Sigmoid colon (tissue), 6 donors: ENCODE measurements at regions not wholly inside any gene's neighbourhood (a gene's known extent, or its start where the extent isn't known, plus 50 kb on each side); places are given as distances from the start of the nearest gene placed in this dataset.

Experiments
- DNase-seq: peaks from one replicate; pipeline ENCODE4 v3.0.0-alpha.2; 2019
- H3K27ac ChIP-seq, 4 donors: fragments of 200-600 bp; sonication (generic); one replicate each; pipeline ENCODE4 v1.5.1; 2016 to 2019; ENCODE audit warnings: mild to moderate bottlenecking in 1 of 4
- H3K27me3 ChIP-seq, 3 donors: fragments of 200-600 bp; sonication (generic); one replicate each; pipeline ENCODE4 v1.5.1; 2019; ENCODE audit warnings: mild to moderate bottlenecking in 1 of 3
- H3K36me3 ChIP-seq, 4 donors: fragments of 200-600 bp; sonication (generic); one replicate each; pipeline ENCODE4 v1.5.1; 2016 to 2019
- H3K4me1 ChIP-seq, 4 donors: fragments of 200-600 bp; sonication (generic); one replicate each; pipeline ENCODE4 v1.5.1; 2017 to 2019
- H3K4me3 ChIP-seq, 4 donors: fragments of 200-600 bp; sonication (generic); one replicate each; pipeline ENCODE4 v1.5.1; 2017 to 2019; ENCODE audit warnings: mild to moderate bottlenecking in 2 of 4, moderate library complexity in 1 of 4
- H3K9me3 ChIP-seq, 4 donors: fragments of 200-600 bp in 3 of 4; sonication (generic) in 3 of 4; one replicate each; pipeline versions ENCODE4 v1.5.1 to v1.6.1; 2013 to 2019
- CTCF ChIP-seq, 4 experiments: fragments of 450-650 bp in 3 of 4; fragments of 200-600 bp in 1 of 4; IDR thresholded peaks; one replicate each; pipeline ENCODE4 v1.5.1; 2016 to 2019; ENCODE audit warnings: antibody characterized with exemption in 4 of 4, mild to moderate bottlenecking in 3 of 4, moderate library complexity in 2 of 4
- EP300 ChIP-seq, 4 donors: sonication (generic); formaldehyde crosslinking; IDR thresholded peaks; one replicate each; pipeline ENCODE4 v1.6.1; 2017; ENCODE audit warnings: antibody characterized with exemption in 4 of 4
- POLR2A ChIP-seq, 2 donors: fragments of 450-650 bp; IDR thresholded peaks; one replicate each; pipeline ENCODE4 v1.6.1; 2016; ENCODE audit warnings: antibody characterized with exemption in 2 of 2, mild to moderate bottlenecking in 2 of 2, moderate library complexity in 2 of 2
- POLR2AphosphoS5 ChIP-seq, 4 donors: sonication (generic); formaldehyde crosslinking; IDR thresholded peaks; one replicate each; pipeline ENCODE4 v1.6.1; 2017; ENCODE audit warnings: antibody characterized with exemption in 4 of 4
- WGBS, 2 donors: extraction: QIAGEN DNeasy Blood & Tissue Kit; methylation state at CpG; one replicate each; pipeline ENCODE4 v1.1.7; 2013; 5-methylcytosine and 5-hydroxymethylcytosine counted together
- intact Hi-C: fragments of 100-400 bp; cut with DNase I; formaldehyde crosslinking; loops from one replicate; pipeline ENCODE4 v1.15.1; 2023
- donor health status: healthy with polysubstance abuse.
- donor health status: healthy.

- Histone ChIP-seq H3K27ac (no peak overlapping the region), H3K27me3 (no peaks in the 10 kb centered on the region), H3K4me1 (no peaks in the 10 kb centered on the region), H3K4me3 (no peak overlapping the region), H3K36me3 (no peaks in the 10 kb centered on the region), H3K9me3 (peaks cover 0 to 1% (median 0%) of the 10 kb centered on the region in 4 donors)
- no peak for TF ChIP-seq CTCF (IDR thresholded peaks at IDR 0.05)
- TF ChIP-seq EP300 (IDR thresholded peaks at IDR 0.05), result no peak
- TF ChIP-seq POLR2A (IDR thresholded peaks at IDR 0.05), result no peak
- no peak for TF ChIP-seq POLR2AphosphoS5 (IDR thresholded peaks at IDR 0.05)
- 90 to 93% methylated on average over 2 of the region's 2 CpGs for WGBS, 2 donors
- no peak for DNase-seq
- intact Hi-C loops, result no loop called here
Observed at GRCh38 chr3:1469248-1469647, 376.4 kb downstream of the CNTN6 start.

- Histone ChIP-seq H3K27me3 (no peaks in the 10 kb centered on the region), H3K9me3 (no peaks in the 10 kb centered on the region), H3K27ac (no peak overlapping the region), H3K4me1 (no peaks in the 10 kb centered on the region), H3K4me3 (no peak overlapping the region), H3K36me3 (no peaks in the 10 kb centered on the region)
- intact Hi-C loops, result no loop called here
- TF ChIP-seq POLR2AphosphoS5 (IDR thresholded peaks at IDR 0.05) (no peak), POLR2A (IDR thresholded peaks at IDR 0.05) (no peak), CTCF (IDR thresholded peaks at IDR 0.05) (no peak), EP300 (IDR thresholded peaks at IDR 0.05) (no peak)
- WGBS, 2 donors, result 69 to 70% methylated on average over 2 of the region's 2 CpGs
- DNase-seq, result no peak
Observed at GRCh38 chr3:1469687-1470086, 376.9 kb downstream of the CNTN6 start.

- Histone ChIP-seq H3K4me1 (no peaks in the 10 kb centered on the region), H3K9me3 (no peaks in the 10 kb centered on the region), H3K27me3 (no peaks in the 10 kb centered on the region), H3K27ac (no peak overlapping the region), H3K36me3 (no peaks in the 10 kb centered on the region), H3K4me3 (no peak overlapping the region)
- DNase-seq, result no peak
- WGBS, 2 donors, result 91 to 96% methylated on average over 13 of the region's 13 CpGs
- intact Hi-C loops, result no loop called here
- TF ChIP-seq CTCF (IDR thresholded peaks at IDR 0.05) (no peak), POLR2A (IDR thresholded peaks at IDR 0.05) (no peak), POLR2AphosphoS5 (IDR thresholded peaks at IDR 0.05) (no peak), EP300 (IDR thresholded peaks at IDR 0.05) (no peak)
Observed at GRCh38 chr3:1477669-1478068, 384.8 kb downstream of the CNTN6 start.

- Histone ChIP-seq H3K9me3 (no peaks in the 10 kb centered on the region), H3K27me3 (no peaks in the 10 kb centered on the region), H3K4me1 (no peaks in the 10 kb centered on the region), H3K4me3 (no peak overlapping the region), H3K27ac (no peak overlapping the region), H3K36me3 (no peaks in the 10 kb centered on the region)
- intact Hi-C loops, result no loop called here
- DNase-seq, result no peak
- no peak for TF ChIP-seq EP300 (IDR thresholded peaks at IDR 0.05)
- no peak for TF ChIP-seq POLR2A (IDR thresholded peaks at IDR 0.05)
- TF ChIP-seq CTCF (IDR thresholded peaks at IDR 0.05), result no peak
- TF ChIP-seq POLR2AphosphoS5 (IDR thresholded peaks at IDR 0.05), result no peak
Observed at GRCh38 chr3:1495466-1495865, 402.6 kb downstream of the CNTN6 start.

GRCh38 chr3:1499694-1500093 lies 406.9 kb downstream of the CNTN6 start:
- DNase-seq, result no peak
- no peaks in the 10 kb centered on the region for H3K36me3 ChIP-seq
- intact Hi-C loops, result no loop called here
- H3K27me3 ChIP-seq, result no peaks in the 10 kb centered on the region
- TF ChIP-seq CTCF (IDR thresholded peaks at IDR 0.05), result no peak
- TF ChIP-seq POLR2AphosphoS5 (IDR thresholded peaks at IDR 0.05), result no peak
- TF ChIP-seq POLR2A (IDR thresholded peaks at IDR 0.05), result no peak
- TF ChIP-seq EP300 (IDR thresholded peaks at IDR 0.05), result no peak
- H3K4me3 ChIP-seq, result no peak overlapping the region
- no peaks in the 10 kb centered on the region for H3K4me1 ChIP-seq
- 79 to 90% methylated on average over 4 of the region's 4 CpGs for WGBS, 2 donors
- no peak overlapping the region for H3K27ac ChIP-seq
- no peaks in the 10 kb centered on the region for H3K9me3 ChIP-seq
